Left renal pelvis (tissue), 4 donors: ENCODE measurements at regions not wholly inside any gene's neighbourhood (a gene's known extent, or its start where the extent isn't known, plus 50 kb on each side); places are given as distances from the start of the nearest gene placed in this dataset.

Experiments
- DNase-seq, 4 donors: peaks; one replicate each; pipeline ENCODE4 v3.0.0-alpha.2; 2013; ENCODE audit warnings: low read depth in 4 of 4, low spot score in 3 of 4

DNA sequence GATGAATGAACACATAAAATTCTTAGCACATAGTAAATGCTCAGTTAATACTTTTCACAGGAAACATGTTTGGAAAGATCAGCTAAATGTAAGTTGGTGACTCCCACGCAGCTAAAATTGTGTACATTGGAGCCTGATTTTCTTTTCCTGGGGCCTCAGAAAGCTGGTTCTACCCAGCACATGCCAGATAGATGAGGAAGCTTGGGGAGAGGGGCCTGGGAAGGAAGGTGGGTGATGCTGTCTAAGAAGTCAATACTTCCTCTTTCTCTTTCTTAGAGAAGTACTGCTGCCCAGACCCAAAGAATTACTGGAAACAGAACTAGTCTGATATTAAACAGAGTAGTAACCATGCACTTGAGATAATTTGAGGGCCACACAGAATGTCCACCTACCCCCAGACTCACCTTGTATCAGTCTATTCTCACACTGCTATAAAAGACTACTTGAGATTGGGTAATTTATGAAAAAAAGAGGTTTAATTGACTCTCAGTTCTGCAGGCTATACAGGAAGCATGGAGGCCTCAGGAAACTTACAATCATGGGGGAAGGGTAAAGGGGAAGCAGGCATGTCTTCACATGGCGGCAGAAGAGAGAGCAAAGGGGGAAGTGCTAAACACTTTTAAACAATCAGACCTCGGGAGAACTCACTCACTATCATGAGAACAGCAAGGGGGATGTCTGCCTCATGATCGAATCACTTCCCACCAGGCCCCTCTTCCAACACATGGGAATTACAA, 123.3 kb upstream of the MED13L start:
- no peak for DNase-seq

DNA sequence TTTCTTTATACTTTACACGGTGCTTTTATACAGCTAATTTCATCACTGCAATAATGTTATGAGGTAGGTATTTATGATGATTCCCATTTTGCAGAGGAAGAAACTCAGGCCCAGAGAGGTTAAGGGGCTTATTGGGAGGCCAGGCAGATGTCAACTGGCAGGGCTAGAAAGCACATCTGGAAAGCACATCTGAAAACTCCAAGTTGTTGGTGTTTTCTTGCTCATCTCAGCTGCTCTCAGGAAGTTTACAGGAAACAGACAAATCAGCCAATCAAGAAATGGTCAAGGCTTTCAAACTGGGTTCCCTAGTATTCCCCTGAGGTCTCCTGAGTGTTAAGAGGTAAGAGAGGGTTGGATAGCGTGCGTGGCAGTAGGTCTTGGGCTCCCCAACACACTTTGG, 124.1 kb upstream of the MED13L start:
- DNase-seq = no peak

DNA sequence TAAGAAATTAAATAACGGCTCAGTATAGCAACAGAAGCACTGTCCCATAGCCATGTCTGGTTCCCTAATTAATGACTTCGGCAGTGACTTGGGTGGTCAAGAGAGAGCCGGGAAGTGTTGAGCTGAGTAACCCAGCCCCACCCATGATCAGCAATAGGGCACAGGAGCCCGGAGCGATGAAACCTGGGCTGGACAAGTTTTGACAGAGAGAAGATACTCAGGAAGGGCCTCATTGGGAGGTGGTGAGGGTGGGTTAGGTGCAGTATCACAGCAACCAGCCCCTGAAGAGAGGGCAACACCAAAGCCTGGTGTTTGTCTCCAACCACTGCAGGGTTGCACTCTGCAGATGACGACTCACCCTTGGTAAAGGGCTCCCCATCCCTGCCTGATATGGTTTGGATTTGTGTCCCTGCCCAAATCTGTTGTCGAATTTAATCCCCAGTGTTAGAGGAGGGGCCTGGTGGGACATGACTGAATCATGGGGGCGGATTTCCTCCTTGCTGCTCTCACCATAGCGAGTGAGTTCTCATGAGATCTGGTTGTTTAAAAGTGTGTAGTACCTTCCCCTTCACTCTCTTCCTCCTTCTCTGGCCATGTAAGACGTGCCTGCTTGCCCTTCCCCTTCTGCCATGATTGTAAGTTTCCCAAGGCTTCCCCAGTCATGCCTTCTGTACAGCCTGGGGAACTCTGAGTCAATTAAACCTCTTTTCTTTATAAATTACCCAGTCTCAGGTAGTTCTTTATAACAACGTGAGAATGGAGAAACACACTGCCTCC, 124.9 kb upstream of the MED13L start:
- DNase-seq = no peak

GRCh38 chr12:116403546-116403945, 126.1 kb upstream of the MED13L start:
- DNase-seq = no peak

DNA sequence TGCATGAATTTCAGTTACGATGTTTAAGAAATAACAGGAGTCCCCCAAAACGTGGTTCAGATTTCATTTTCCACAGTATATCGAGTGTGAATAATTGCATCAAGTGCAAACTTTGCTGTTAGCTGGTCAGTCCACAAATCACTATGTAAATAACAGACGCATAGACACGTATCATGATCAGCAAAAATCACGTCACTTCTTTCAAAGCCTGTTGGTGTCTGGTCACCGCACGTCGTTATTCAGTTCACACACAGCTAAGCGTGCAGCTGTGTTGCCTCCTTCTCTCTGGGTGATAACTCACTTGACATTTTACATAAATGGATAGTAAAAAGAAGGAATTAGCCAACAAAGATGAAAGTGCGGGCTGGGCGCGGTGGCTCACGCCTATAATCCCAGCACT, 126.8 kb upstream of the MED13L start:
- DNase-seq = no peak

- no peak for DNase-seq
Observed at GRCh38 chr12:116404913-116405611, 127.6 kb upstream of the MED13L start.

GRCh38 chr12:116406529-116406928, 129.0 kb upstream of the MED13L start:
- no peak for DNase-seq

DNA sequence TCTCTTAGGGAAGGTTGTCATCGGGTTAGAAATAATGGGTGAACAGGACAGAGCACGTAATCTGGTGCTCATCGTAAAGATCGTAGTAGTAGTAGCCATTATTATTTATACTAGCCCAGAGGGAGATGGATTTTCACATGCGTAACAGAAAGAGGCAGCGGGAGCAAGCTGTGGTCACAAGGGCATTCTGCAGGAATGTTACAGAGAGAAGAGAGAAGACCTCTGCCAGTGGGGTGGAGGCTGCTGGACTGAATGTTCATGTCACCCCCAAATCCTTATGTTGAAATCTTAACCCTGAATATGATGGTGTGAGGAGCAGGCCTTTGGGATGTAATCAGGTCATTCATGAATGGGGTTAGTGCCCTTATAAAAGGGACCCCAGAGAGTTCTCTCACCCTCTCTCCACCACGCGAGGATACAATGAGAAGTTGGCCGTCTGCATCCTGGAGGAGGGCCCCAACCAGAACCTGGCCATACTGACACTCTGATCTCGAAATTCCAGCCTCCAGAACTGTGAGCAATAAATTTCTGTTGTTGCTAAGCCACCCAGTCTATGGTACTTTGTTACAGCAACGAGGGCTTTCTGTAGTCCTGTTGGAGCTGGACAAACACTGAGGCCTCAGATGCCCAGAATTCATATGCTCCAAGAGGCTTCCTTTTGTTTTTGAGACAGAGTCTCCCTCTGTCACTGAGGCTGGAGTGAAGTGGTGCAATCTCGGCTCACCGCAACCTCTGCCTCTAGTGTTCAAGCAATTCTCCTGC, 131.2 kb upstream of the MED13L start:
- no peak for DNase-seq

DNA sequence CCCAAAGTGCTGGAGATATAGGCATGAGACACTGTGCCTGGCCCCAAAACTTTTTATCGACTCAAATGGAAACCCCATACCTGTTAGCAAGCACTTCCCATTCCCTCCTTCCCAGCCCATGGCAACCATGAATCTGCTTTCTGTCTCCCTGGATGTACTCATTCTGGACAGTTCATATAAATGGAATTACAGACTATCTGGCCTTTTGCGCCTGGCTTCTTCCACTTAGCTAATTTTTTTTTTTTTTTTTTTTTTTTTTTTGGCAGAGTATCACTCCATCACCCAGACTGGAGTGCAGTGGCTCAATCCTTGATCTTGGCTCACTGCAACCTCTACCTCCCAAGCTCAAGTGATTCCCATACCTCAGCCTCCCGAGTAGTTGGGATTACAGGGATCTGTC, 134.5 kb upstream of the MED13L start:
- DNase-seq = no peak

DNA sequence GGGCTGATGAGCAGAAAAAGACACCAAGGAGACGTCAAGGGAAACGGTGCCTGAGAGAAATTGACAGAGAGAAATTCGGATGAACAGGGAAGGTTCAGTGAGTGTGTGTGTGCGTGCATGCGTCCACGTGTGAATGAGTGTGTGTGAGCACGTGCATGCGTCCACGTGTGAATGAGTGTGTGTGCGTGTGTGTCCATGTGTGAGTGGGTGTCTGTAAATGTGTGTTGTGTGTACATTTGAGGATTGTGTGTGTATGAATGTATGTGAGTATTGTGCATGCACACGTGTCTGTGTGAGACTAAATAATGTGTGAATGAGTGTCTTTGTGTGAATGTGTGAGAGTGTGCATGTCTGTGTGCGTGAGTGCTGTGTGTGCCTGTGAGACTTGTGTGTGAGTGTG, 137.4 kb upstream of the MED13L start:
- no peak for DNase-seq

DNA sequence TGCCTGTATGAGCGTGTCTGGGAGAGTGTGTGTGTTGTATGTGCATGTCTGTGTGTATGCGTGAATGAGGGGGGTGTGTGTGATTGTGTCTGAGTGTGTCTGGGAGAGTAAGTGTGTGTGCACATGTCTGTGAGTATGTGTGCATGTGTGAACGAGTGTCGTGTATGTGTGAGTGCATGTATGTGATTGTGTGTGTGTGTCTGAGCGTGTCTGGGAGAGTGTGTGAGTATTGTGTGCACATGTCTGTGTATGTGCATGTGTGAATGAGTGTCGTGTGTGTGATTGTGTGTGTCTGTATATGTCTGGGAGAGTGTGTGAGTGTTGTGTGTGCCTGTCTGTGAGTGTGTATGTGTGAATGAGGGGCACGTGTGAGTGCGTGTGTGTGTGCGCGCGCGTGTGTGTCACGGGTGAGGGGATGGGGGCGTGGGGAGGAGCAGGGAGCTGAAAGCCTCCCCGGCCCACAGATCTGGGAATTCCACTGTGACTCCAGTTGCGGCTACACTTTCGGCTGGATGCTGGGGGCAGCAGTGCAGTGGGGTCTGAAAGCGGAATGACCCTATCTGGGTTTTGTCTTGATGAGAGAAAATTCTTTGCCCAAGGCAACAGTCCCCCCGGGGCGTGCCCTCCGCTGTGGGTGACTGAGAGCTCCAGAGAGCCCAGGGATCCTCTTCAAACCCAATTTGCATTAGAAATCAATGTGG, 138.1 kb upstream of the MED13L start:
- no peak for DNase-seq

DNA sequence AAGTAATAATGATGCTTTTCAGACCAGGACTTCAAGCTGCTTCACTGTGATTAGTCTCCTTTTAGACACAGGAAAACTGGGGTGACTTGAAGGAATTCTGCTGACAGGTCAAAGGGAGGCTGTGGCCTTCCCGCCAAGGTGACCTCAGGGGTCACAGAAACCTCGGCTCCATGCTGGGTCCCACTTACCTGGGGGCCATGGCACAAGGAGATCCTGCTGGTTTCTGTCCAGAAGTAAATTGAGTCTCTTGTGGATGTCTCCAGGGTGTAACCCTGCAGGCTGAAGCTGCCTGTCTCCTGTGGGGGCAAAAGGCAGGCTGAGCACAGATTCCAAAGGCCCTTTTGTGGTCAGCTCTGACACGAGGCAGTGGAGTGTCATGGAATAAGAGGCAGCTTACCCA, 138.7 kb upstream of the MED13L start:
- DNase-seq = no peak

GRCh38 chr12:116418551-116418950, 140.6 kb upstream of the MAP1LC3B2 start:
- no peak for DNase-seq

DNA sequence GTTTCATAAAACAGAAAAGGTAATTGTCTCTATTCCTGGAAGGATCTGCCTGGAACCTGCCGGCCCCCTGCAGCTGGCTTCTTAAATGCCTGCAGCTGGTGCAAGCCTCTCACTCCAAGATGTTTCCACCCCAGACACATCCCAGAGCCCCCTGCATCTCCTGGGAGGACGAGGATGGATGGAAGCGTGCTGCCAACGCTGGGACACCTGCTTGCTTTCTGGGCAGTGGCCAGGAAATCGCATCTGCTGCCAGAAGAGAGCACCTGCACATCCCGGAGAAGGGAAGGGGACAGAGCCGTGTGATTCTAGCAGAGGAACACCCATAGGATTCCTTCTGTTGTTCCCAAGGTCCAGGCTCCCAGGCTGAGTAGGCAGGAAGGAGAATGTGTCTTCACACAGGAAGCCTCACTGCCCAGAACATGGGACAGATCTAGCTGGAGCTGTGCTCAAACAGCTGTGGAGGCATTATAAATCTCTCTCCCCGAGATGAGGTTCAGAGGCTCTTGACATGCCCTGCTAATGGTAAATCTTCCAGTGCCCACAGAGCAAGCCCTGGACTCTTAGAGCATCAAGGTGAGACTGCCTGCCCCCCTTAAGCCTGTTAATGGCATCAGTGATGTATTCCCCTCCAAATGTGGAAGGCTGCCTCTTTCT, 138.8 kb upstream of the MAP1LC3B2 start:
- no peak for DNase-seq

DNA sequence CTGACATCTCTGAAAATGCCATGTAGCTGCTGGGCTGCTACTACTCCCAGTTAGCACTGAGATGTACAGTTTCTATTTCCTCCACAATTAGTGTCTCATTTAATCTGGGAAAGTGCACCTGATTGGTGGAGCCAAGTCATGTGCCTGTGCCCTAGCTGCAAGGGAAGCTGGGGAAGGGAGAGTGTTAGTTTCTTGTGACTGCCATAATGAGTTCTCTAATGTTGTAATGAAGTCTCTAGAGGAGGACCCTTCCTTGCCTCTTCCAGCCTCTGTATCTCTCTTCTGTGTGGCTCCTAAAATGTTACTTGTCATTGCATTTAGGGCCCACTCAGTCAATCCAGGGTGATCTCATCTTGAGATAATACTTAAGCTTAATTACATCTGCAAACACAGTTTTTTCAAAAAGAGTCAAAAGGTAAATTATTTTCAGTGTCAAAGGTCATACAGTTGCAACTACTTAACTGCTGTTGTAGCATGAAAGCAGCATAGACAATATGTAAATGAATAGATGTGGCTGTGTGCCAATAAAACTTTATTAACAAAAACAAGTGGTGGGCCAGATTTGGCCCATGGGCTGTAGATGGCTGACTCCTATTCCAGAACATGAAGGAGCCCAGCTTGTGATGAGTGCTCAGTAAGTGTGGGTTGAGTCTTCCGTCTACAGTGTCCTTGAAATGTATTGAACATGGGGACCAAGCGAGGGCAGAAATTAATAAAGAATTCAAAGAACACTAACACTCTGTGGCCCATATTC, 137.2 kb upstream of the MAP1LC3B2 start:
- DNase-seq = no peak

- DNase-seq = no peak
Observed at GRCh38 chr12:116423094-116423493, 136.1 kb upstream of the MAP1LC3B2 start.

GRCh38 chr12:116425256-116426193, 133.7 kb upstream of the MAP1LC3B2 start:
- DNase-seq = no peak
